GM12878 (cell line): ENCODE measurements at regions not wholly inside any gene's neighbourhood (a gene's known extent, or its start where the extent isn't known, plus 50 kb on each side); places are given as distances from the start of the nearest gene placed in this dataset.

Source experiments
- ATAC-seq: fragments of 200-7000 bp; cut with Tn5 transposase; 3 replicates; pipeline ENCODE4 v1.9.1; 2020; ENCODE audit warnings: mild to moderate bottlenecking, moderate library complexity
- BruUV-seq: library from RNA; stranded (reverse); fragments of 400-500 nt; replicated peaks from 2 replicates; lab custom pipeline; 2021; lab: Mats Ljungman, UMichigan
- CTCF ChIA-PET: fragments of 300-600 bp; sonication (Branson Sonifier 250); formaldehyde crosslinking; extraction: SDS; loops from one replicate; lab custom pipeline; 2021; ENCODE audit warnings: inconsistent platforms; lab: Yijun Ruan, JAX
- POLR2A ChIA-PET: fragments of 350-600 bp; formaldehyde crosslinking; extraction: SDS; loops from one replicate; lab custom pipeline; 2021; ENCODE audit warnings: inconsistent platforms; lab: Charles Lee
- RAD21 ChIA-PET: fragments of 300-600 bp; sonication (Branson Sonifier 250); formaldehyde crosslinking; loops from one replicate; lab custom pipeline; 2023; ENCODE audit warnings: antibody characterized with exemption; ENCODE audit not compliant: unreplicated experiment; lab: Charles Lee
- SMC1A ChIA-PET: fragments of 300-600 bp; sonication (Branson Sonifier 250); formaldehyde crosslinking; loops from one replicate; lab custom pipeline; 2023; ENCODE audit not compliant: unreplicated experiment, uncharacterized antibody; lab: Charles Lee
- DNase-seq: peaks from one replicate; pipeline ENCODE4 v3.0.0-alpha.2; 2011; ENCODE audit warnings: low read depth, low spot score
- FAIRE-seq: peaks from 3 replicates; lab custom pipeline; 2011; peaks lifted over from hg19 to GRCh38; lab: Jason Lieb, UNC
- H2AFZ ChIP-seq: 2 replicates; pipeline ENCODE4 v1.6.0; 2011; ENCODE audit warnings: low read depth, low read length, control low read depth; ENCODE audit not compliant: control insufficient read depth
- H3K27ac ChIP-seq: 2 replicates; pipeline ENCODE4 v1.5.1; 2011; ENCODE audit warnings: control low read depth; ENCODE audit not compliant: control insufficient read depth, insufficient read depth
- H3K27me3 ChIP-seq, 2 experiments: replicated peaks in 1 of 2; 2 replicates each; pipeline versions ENCODE4 v1.6.0 to v1.6.1; 2011; ENCODE audit warnings: low read length in 1 of 2; ENCODE audit not compliant: control insufficient read depth in 2 of 2, insufficient read depth in 2 of 2
- H3K36me3 ChIP-seq, 2 experiments: 2 replicates each; pipeline ENCODE4 v1.5.1; 2011; ENCODE audit warnings: low read length in 1 of 2; ENCODE audit not compliant: control insufficient read depth in 2 of 2, insufficient read depth in 2 of 2
- H3K4me1 ChIP-seq: 2 replicates; pipeline ENCODE4 v1.6.1; 2011; ENCODE audit warnings: mild to moderate bottlenecking, low read length, moderate library complexity, mixed read lengths; ENCODE audit not compliant: control insufficient read depth, insufficient read depth
- H3K4me2 ChIP-seq: 2 replicates; pipeline ENCODE4 v1.6.0; 2011; ENCODE audit warnings: control low read depth; ENCODE audit not compliant: control insufficient read depth, insufficient read depth
- H3K4me3 ChIP-seq: fragments of 200-600 bp; sonication (generic); 2 replicates; pipeline ENCODE4 v1.5.1; 2016
- H3K79me2 ChIP-seq: 2 replicates; pipeline ENCODE4 v1.6.0; 2011; ENCODE audit warnings: low read length; ENCODE audit not compliant: control insufficient read depth, insufficient read depth
- H3K9ac ChIP-seq: 2 replicates; pipeline ENCODE4 v1.8.0; 2011; ENCODE audit warnings: low read length, control low read depth, mixed read lengths; ENCODE audit not compliant: control insufficient read depth, insufficient read depth
- H3K9me3 ChIP-seq: replicated peaks from 3 replicates; pipeline ENCODE4 v1.5.1; 2011; ENCODE audit warnings: mild to moderate bottlenecking, low read length; ENCODE audit not compliant: control insufficient read depth, insufficient read depth
- H4K20me1 ChIP-seq: 2 replicates; pipeline ENCODE4 v1.6.0; 2011; ENCODE audit not compliant: control insufficient read depth, insufficient read depth
- BHLHE40 ChIP-seq, 2 experiments: fragments of 450-650 bp in 1 of 2; IDR thresholded peaks; 2 replicates each; pipeline ENCODE4 v1.6.1; 2011 to 2017; ENCODE audit warnings: low read depth in 2 of 2, borderline replicate concordance in 1 of 2, improper control_type of control experiment in 1 of 2, low read length in 1 of 2, mild to moderate bottlenecking in 1 of 2
- EZH2 ChIP-seq: IDR thresholded peaks from 2 replicates; pipeline ENCODE4 v1.6.1; 2012; ENCODE audit warnings: low read depth, mild to moderate bottlenecking, control low read depth, inconsistent platforms, low read length, borderline replicate concordance; ENCODE audit not compliant: control insufficient read depth
- MAX ChIP-seq: IDR thresholded peaks from 2 replicates; pipeline ENCODE4 v1.6.1; 2012; ENCODE audit warnings: low read depth, low read length, improper control_type of control experiment
- RCOR1 ChIP-seq: conservative IDR thresholded peaks from 2 replicates; pipeline ENCODE4 v1.6.1; 2012; ENCODE audit warnings: low read depth, low read length, improper control_type of control experiment
- SUPT20H ChIP-seq: IDR thresholded peaks from 2 replicates; pipeline ENCODE4 v1.6.1; 2011; ENCODE audit warnings: low read depth, mild to moderate bottlenecking, low read length, moderate library complexity, borderline replicate concordance; ENCODE audit not compliant: control insufficient read depth
- TARDBP ChIP-seq: IDR thresholded peaks from 2 replicates; pipeline ENCODE4 v1.6.1; 2016; ENCODE audit warnings: borderline replicate concordance
- ZBTB11 ChIP-seq: fragments of 450-650 bp; formaldehyde crosslinking; IDR thresholded peaks from 2 replicates; pipeline ENCODE4 v1.5.0; 2022; ENCODE audit warnings: mild to moderate bottlenecking, missing genetic modification characterization
- WGBS: methylation state at CpG from one replicate; pipeline ENCODE4 v1.1.6; 2016; ENCODE audit warnings: low lambda C conversion rate; ENCODE audit not compliant: insufficient replicate concordance, insufficient coverage; ENCODE audit errors: missing lambda C conversion rate; 5-methylcytosine and 5-hydroxymethylcytosine counted together
- in situ Hi-C: fragments of 300-500 bp; cut with MboI; formaldehyde crosslinking; loops from 9 replicates; pipeline ENCODE4 v1.14.3; 2018; ENCODE audit warnings: mixed read lengths
- intact Hi-C: fragments of 100-400 bp; cut with micrococcal nuclease; formaldehyde crosslinking; loops from one replicate; pipeline ENCODE4 v1.14.2; 2022; ENCODE audit not compliant: unreplicated experiment

DNA sequence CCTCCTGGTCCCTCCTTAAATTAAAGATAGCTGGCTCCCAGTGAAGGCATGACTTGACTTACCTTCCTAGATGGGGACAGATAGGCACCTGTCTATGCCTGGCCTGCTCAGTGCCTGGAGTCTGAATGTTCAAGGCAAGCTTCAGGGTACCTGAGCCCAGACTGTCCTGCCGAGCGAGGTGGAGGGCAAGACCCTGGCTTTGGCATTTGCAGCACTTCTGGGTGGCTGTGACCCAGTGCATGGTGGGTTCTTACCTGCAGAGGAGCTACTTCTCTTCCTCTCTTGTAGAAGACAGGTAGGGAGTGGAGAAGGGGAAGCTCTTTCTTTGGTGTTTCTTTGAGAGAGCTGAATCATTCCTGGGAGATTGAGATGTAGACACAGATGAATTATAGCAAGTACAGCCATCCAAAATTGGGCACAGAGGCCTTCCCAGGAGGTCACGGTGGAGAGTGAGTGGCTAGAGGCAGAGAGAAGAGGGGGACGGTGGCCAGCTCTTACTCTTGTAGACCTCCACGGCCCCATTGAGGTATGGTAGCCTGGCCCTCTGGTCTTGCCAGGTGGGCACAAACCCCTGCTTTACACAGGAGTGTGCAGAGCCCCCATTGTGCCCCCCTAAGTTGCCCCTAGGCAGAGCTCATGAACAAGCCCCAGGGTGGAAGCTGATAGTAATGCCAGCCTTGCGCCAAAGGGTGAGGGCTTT lies 402.5 kb upstream of the TPM1 start:
- 48% methylated on average over 6 of the region's 6 CpGs for WGBS
- Histone ChIP-seq H4K20me1 (no peaks in the 10 kb centered on the region; the same call in 1 of the 2 replicates), H3K9me3 (no peaks in the 10 kb centered on the region), H3K4me2 (no peak overlapping the region), H3K27me3 (no peaks in the 10 kb centered on the region; a peak in 1 of 4 replicates), H3K4me3 (no peak overlapping the region), H3K4me1 (no peaks in the 10 kb centered on the region), H3K27ac (no peak overlapping the region), H3K36me3 (no peaks in the 10 kb centered on the region), H2AFZ (no peak overlapping the region), H3K9ac (no peak overlapping the region), H3K79me2 (no peaks in the 10 kb centered on the region)
- ChIA-PET SMC1A (interaction anchor here (1.2 to 1.4 kb wide), 2 partner anchors 9 to 16 kb away, joined by 3 read pairs; no protein-coding TSS in a partner anchor), CTCF (interaction anchor here (0.9 to 1.4 kb wide), 2 partner anchors 9 kb away, joined by 3 to 5 read pairs; no protein-coding TSS in a partner anchor), POLR2A (no interaction called here), RAD21 (no interaction called here)
- intact Hi-C loops (no loop called here), in situ Hi-C loops (no loop called here)
- DNase-seq (no peak), FAIRE-seq (no peak), ATAC-seq (no peak)
- BruUV-seq, result no TSS peak
- TF ChIP-seq SUPT20H, result no peak
- TF ChIP-seq ZBTB11 (CRISPR knock-in tag), result no peak
- TF ChIP-seq RCOR1, result no peak
- TF ChIP-seq MAX, result no peak
- no peak for TF ChIP-seq EZH2
- no peak for TF ChIP-seq BHLHE40 (IDR thresholded peaks at IDR 0.05; ENCODE audit: borderline replicate concordance in 1 of 2, low read depth in 2 of 2, low read length in 1 of 2)
- TF ChIP-seq TARDBP, result no peak
